HCT116 (cell line): ENCODE measurements at regions not wholly inside any gene's neighbourhood (a gene's known extent, or its start where the extent isn't known, plus 50 kb on each side); places are given as distances from the start of the nearest gene placed in this dataset.
"Not testable (repeated sequence)": the region's sequence is repeated elsewhere in the genome, so short reads cannot be mapped to it uniquely, and the experiment has no call there.

Experiments used
- ATF3 ChIP-seq: IDR thresholded peaks from 2 replicates; pipeline ENCODE4 v1.6.1; 2012
- CTCF ChIP-seq, 3 experiments: fragments of 200-600 bp in 1 of 3; sonication (generic) in 1 of 3; IDR thresholded peaks in 2 of 3; conservative IDR thresholded peaks in 1 of 3; 2 replicates each; pipeline ENCODE4 v1.5.1; 2012 to 2017; ENCODE audit warnings: low read depth in 2 of 3, low read length in 2 of 3, antibody characterized with exemption in 1 of 3, borderline replicate concordance in 1 of 3, control low read depth in 1 of 3, mild to moderate bottlenecking in 1 of 3, mixed read lengths in 1 of 3, mixed run types in 1 of 3, moderate library complexity in 1 of 3; ENCODE audit not compliant: insufficient read depth in 1 of 3
- EZH2 ChIP-seq: fragments of 200-600 bp; sonication (generic); IDR thresholded peaks from 2 replicates; pipeline ENCODE4 v1.6.1; 2017; ENCODE audit warnings: antibody characterized with exemption, mixed run types
- EZH2phosphoT487 ChIP-seq: fragments of 200-600 bp; IDR thresholded peaks from 2 replicates; pipeline ENCODE4 v1.6.1; 2018; ENCODE audit warnings: antibody characterized with exemption, borderline replicate concordance
- MAX ChIP-seq: IDR thresholded peaks from 2 replicates; pipeline ENCODE4 v1.6.1; 2012
- POLR2A ChIP-seq: IDR thresholded peaks from 2 replicates; pipeline ENCODE4 v1.7.0; 2011; ENCODE audit warnings: borderline replicate concordance; ENCODE audit not compliant: insufficient read depth, insufficient read length; ENCODE audit errors: extremely low read depth
- POLR2AphosphoS5 ChIP-seq: IDR thresholded peaks from 2 replicates; pipeline ENCODE4 v1.6.1; 2011; ENCODE audit warnings: mild to moderate bottlenecking, low read depth, low read length, moderate library complexity
- RAD21 ChIP-seq: IDR thresholded peaks from 2 replicates; pipeline ENCODE4 v1.6.1; 2012; ENCODE audit warnings: low read depth, mild to moderate bottlenecking
- REST ChIP-seq: IDR thresholded peaks from 2 replicates; pipeline ENCODE4 v1.6.1; 2012; ENCODE audit warnings: low read depth
- SIN3A ChIP-seq: IDR thresholded peaks from 2 replicates; pipeline ENCODE4 v1.6.1; 2012; ENCODE audit warnings: low read depth
- TCF7L2 ChIP-seq: IDR thresholded peaks from 2 replicates; pipeline ENCODE4 v1.7.0; 2011; ENCODE audit warnings: borderline replicate concordance, inconsistent platforms; ENCODE audit not compliant: insufficient read depth, insufficient read length; ENCODE audit errors: extremely low read depth
- YY1 ChIP-seq: IDR thresholded peaks from 2 replicates; pipeline ENCODE4 v1.6.1; 2011; ENCODE audit warnings: low read length, low read depth, moderate library complexity, mild to moderate bottlenecking; ENCODE audit not compliant: insufficient replicate concordance; ENCODE audit errors: extremely low read depth
- ZFX ChIP-seq: fragments of 450-650 bp; IDR thresholded peaks from 2 replicates; pipeline ENCODE4 v1.6.1; 2017

GRCh38 chr1:146654763-146655162 lies 283.4 kb upstream of the NBPF12 start:
- not testable (repeated sequence) for TF ChIP-seq CTCF (IDR thresholded peaks at IDR 0.05 in 2 of 3, conservative IDR thresholded peaks at IDR 0.05 in 1 of 3; ENCODE audit: borderline replicate concordance in 1 of 3, insufficient read depth in 1 of 3, low read depth in 2 of 3, low read length in 2 of 3); POLR2A; EZH2; YY1; RAD21; MAX; SIN3A; TCF7L2; POLR2AphosphoS5; REST; ATF3; EZH2phosphoT487; ZFX
